Liver (tissue), 8 donors: ENCODE measurements at regions not wholly inside any gene's neighbourhood (a gene's known extent, or its start where the extent isn't known, plus 50 kb on each side); places are given as distances from the start of the nearest gene placed in this dataset.

Experiments used
- DNase-seq: peaks from one replicate; pipeline ENCODE4 v3.0.0-alpha.2; 2017; ENCODE audit warnings: low spot score
- H3K27ac ChIP-seq, 2 donors: one replicate each; pipeline ENCODE4 v1.7.0; 2013; ENCODE audit warnings: inconsistent platforms in 2 of 2, low read length in 2 of 2, control low read depth in 1 of 2, low read depth in 1 of 2, mild to moderate bottlenecking in 1 of 2
- H3K27me3 ChIP-seq, 4 donors: one replicate each; pipeline versions ENCODE4 v1.6.1 to v1.7.0; 2013; ENCODE audit warnings: low read length in 3 of 4, inconsistent platforms in 1 of 4, mild to moderate bottlenecking in 1 of 4, moderate library complexity in 1 of 4; ENCODE audit not compliant: control insufficient read depth in 4 of 4, insufficient read depth in 4 of 4
- H3K36me3 ChIP-seq, 4 donors: one replicate each; pipeline versions ENCODE4 v1.6.1 to v1.7.0; 2013; ENCODE audit warnings: low read length in 3 of 4, mild to moderate bottlenecking in 3 of 4, low read depth in 1 of 4, moderate library complexity in 1 of 4; ENCODE audit not compliant: control insufficient read depth in 4 of 4, insufficient read depth in 3 of 4
- H3K4me1 ChIP-seq, 4 donors: one replicate each; pipeline versions ENCODE4 v1.6.1 to v1.7.0; 2013; ENCODE audit warnings: low read length in 3 of 4, mild to moderate bottlenecking in 3 of 4, moderate library complexity in 1 of 4; ENCODE audit not compliant: control insufficient read depth in 4 of 4, insufficient read depth in 4 of 4
- H3K4me3 ChIP-seq, 3 donors: one replicate each; pipeline versions ENCODE4 v1.6.1 to v1.7.0; 2013; ENCODE audit warnings: low read length in 3 of 3, control low read depth in 1 of 3, low read depth in 1 of 3, mild to moderate bottlenecking in 1 of 3
- H3K9ac ChIP-seq, 2 donors: one replicate each; pipeline ENCODE4 v1.7.0; 2013; ENCODE audit warnings: low read length in 2 of 2, mild to moderate bottlenecking in 2 of 2, moderate library complexity in 2 of 2, control low read depth in 1 of 2, low read depth in 1 of 2
- H3K9me3 ChIP-seq, 4 donors: one replicate each; pipeline versions ENCODE4 v1.6.1 to v1.7.0; 2013; ENCODE audit warnings: low read length in 3 of 4; ENCODE audit not compliant: control insufficient read depth in 4 of 4
- EGR1 ChIP-seq, 2 donors: IDR thresholded peaks; 2 replicates each; pipeline ENCODE4 v1.6.1; 2016 to 2018; ENCODE audit warnings: antibody characterized with exemption in 2 of 2, low read depth in 2 of 2
- FOXA1 ChIP-seq: IDR thresholded peaks from 2 replicates; pipeline ENCODE4 v1.6.1; 2016; ENCODE audit warnings: antibody characterized with exemption
- FOXA2 ChIP-seq: IDR thresholded peaks from 2 replicates; pipeline ENCODE4 v1.6.1; 2016; ENCODE audit warnings: antibody characterized with exemption
- GABPA ChIP-seq, 2 donors: IDR thresholded peaks in 1 of 2; conservative IDR thresholded peaks in 1 of 2; 2 replicates each; pipeline ENCODE4 v1.6.1; 2016; ENCODE audit warnings: antibody characterized with exemption in 2 of 2, mild to moderate bottlenecking in 1 of 2, moderate library complexity in 1 of 2
- HNF4A ChIP-seq, 2 donors: conservative IDR thresholded peaks; 2 replicates each; pipeline ENCODE4 v1.6.1; 2016; ENCODE audit warnings: antibody characterized with exemption in 2 of 2, mild to moderate bottlenecking in 2 of 2
- HNF4G ChIP-seq: IDR thresholded peaks from 2 replicates; pipeline ENCODE4 v1.6.1; 2016; ENCODE audit warnings: antibody characterized with exemption
- JUND ChIP-seq, 2 donors: IDR thresholded peaks; 2 replicates each; pipeline ENCODE4 v1.6.1; 2016; ENCODE audit warnings: antibody characterized with exemption in 2 of 2
- NR2F2 ChIP-seq: IDR thresholded peaks from 2 replicates; pipeline ENCODE4 v1.6.1; 2016; ENCODE audit warnings: antibody characterized with exemption
- RAD21 ChIP-seq, 2 donors: IDR thresholded peaks; 2 replicates each; pipeline ENCODE4 v1.6.1; 2016; ENCODE audit warnings: antibody characterized with exemption in 2 of 2, mild to moderate bottlenecking in 2 of 2
- RXRA ChIP-seq, 2 donors: IDR thresholded peaks; 2 replicates each; pipeline ENCODE4 v1.6.1; 2017 to 2018; ENCODE audit warnings: antibody characterized with exemption in 2 of 2, mild to moderate bottlenecking in 1 of 2
- SP1 ChIP-seq: IDR thresholded peaks from 2 replicates; pipeline ENCODE4 v1.6.1; 2018; ENCODE audit warnings: antibody characterized with exemption, mild to moderate bottlenecking
- TAF1 ChIP-seq: conservative IDR thresholded peaks from 2 replicates; pipeline ENCODE4 v1.6.1; 2016; ENCODE audit warnings: antibody characterized with exemption, mild to moderate bottlenecking
- YY1 ChIP-seq: IDR thresholded peaks from 2 replicates; pipeline ENCODE4 v1.6.1; 2016; ENCODE audit warnings: antibody characterized with exemption, mild to moderate bottlenecking
- WGBS: extraction: QIAGEN DNeasy Blood & Tissue Kit; methylation state at CpG from one replicate; pipeline ENCODE4 v1.1.7; 2013; 5-methylcytosine and 5-hydroxymethylcytosine counted together
- TF ChIP-seq, protein P1 (sequence below): IDR thresholded peaks from 2 replicates; pipeline ENCODE4 v1.6.1; 2016; ENCODE audit warnings: antibody characterized with exemption, mild to moderate bottlenecking
- TF ChIP-seq, protein P2 (sequence below): fragments of 150-350 bp; IDR thresholded peaks from 2 replicates; pipeline ENCODE4 v1.5.1; 2017; ENCODE audit warnings: improper control_type of control experiment, low read depth, low read length; ENCODE audit not compliant: missing input control
- TF ChIP-seq, protein P3 (sequence below): IDR thresholded peaks from 2 replicates; pipeline ENCODE4 v1.6.1; 2016; ENCODE audit warnings: antibody characterized with exemption
- TF ChIP-seq, protein P4 (sequence below): IDR thresholded peaks from 2 replicates; pipeline ENCODE4 v1.6.1; 2016; ENCODE audit warnings: antibody characterized with exemption
- TF ChIP-seq, protein P5 (sequence below): IDR thresholded peaks from 2 replicates; pipeline ENCODE4 v1.6.1; 2016; ENCODE audit warnings: antibody characterized with exemption
- donor health status: healthy.
- donor health status: healthy.
- donor health status: healthy.
- donor health status: healthy.
- donor health status: healthy.

DNA sequence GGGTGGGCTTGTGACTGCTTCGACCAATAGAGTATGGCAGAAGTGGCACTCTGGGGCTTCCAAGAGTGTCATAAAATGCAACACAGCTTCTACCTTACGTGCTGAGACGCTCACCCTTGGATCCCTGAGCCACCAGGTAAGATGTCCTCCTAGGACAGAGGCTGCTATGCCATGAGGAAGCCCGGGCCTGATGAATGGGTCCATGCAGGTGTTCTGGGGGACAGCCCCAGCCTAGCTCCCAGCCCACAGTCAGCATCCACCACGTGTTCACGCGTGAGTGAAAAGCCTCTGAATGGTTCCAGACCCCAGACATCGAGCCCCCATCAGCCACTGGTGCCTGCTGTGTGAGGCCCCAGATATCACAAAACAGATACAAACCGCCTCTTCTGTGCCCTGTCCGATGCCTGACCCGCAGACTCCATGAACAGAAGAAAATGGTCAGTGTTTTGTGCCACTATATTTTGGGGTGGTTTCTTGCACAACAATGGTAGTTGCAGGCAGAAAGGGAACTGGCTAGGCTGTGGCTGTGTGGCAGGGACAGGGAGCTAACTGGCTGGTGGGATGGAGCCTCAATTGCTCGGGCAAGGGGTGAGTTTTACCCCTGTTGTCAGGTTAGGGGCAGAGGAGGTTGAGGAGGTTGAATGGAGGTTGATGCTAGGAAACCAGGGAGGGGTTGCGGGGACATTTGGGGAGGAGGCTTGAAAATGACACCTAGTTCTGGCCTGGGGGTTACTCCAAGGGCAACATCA is 92.2 kb downstream of the LINGO1 start:
- Histone ChIP-seq H3K36me3 (no peaks in the 10 kb centered on the region), H3K4me3 (no peak overlapping the region), H3K9me3 (no peaks in the 10 kb centered on the region), H3K27ac (no peak overlapping the region), H3K9ac (no peak overlapping the region), H3K27me3 (peaks cover 0 to 3% (median 0%) of the 10 kb centered on the region in 4 donors), H3K4me1 (peaks cover 0 to 11% (median 5%) of the 10 kb centered on the region in 4 donors)
- TF ChIP-seq HNF4G, result no peak
- TF ChIP-seq, protein P1, sequence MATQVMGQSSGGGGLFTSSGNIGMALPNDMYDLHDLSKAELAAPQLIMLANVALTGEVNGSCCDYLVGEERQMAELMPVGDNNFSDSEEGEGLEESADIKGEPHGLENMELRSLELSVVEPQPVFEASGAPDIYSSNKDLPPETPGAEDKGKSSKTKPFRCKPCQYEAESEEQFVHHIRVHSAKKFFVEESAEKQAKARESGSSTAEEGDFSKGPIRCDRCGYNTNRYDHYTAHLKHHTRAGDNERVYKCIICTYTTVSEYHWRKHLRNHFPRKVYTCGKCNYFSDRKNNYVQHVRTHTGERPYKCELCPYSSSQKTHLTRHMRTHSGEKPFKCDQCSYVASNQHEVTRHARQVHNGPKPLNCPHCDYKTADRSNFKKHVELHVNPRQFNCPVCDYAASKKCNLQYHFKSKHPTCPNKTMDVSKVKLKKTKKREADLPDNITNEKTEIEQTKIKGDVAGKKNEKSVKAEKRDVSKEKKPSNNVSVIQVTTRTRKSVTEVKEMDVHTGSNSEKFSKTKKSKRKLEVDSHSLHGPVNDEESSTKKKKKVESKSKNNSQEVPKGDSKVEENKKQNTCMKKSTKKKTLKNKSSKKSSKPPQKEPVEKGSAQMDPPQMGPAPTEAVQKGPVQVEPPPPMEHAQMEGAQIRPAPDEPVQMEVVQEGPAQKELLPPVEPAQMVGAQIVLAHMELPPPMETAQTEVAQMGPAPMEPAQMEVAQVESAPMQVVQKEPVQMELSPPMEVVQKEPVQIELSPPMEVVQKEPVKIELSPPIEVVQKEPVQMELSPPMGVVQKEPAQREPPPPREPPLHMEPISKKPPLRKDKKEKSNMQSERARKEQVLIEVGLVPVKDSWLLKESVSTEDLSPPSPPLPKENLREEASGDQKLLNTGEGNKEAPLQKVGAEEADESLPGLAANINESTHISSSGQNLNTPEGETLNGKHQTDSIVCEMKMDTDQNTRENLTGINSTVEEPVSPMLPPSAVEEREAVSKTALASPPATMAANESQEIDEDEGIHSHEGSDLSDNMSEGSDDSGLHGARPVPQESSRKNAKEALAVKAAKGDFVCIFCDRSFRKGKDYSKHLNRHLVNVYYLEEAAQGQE, result no peak
- no peak for TF ChIP-seq FOXA1
- TF ChIP-seq, protein P2, sequence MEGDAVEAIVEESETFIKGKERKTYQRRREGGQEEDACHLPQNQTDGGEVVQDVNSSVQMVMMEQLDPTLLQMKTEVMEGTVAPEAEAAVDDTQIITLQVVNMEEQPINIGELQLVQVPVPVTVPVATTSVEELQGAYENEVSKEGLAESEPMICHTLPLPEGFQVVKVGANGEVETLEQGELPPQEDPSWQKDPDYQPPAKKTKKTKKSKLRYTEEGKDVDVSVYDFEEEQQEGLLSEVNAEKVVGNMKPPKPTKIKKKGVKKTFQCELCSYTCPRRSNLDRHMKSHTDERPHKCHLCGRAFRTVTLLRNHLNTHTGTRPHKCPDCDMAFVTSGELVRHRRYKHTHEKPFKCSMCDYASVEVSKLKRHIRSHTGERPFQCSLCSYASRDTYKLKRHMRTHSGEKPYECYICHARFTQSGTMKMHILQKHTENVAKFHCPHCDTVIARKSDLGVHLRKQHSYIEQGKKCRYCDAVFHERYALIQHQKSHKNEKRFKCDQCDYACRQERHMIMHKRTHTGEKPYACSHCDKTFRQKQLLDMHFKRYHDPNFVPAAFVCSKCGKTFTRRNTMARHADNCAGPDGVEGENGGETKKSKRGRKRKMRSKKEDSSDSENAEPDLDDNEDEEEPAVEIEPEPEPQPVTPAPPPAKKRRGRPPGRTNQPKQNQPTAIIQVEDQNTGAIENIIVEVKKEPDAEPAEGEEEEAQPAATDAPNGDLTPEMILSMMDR, result no peak
- no peak for TF ChIP-seq HNF4A (conservative IDR thresholded peaks at IDR 0.05)
- TF ChIP-seq YY1, result no peak
- TF ChIP-seq, protein P3, sequence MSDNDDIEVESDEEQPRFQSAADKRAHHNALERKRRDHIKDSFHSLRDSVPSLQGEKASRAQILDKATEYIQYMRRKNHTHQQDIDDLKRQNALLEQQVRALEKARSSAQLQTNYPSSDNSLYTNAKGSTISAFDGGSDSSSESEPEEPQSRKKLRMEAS, result no peak
- TF ChIP-seq RAD21 (IDR thresholded peaks at IDR 0.05), result no peak
- no peak for TF ChIP-seq EGR1 (IDR thresholded peaks at IDR 0.05; ENCODE audit: low read depth in 2 of 2)
- no peak for TF ChIP-seq JUND (IDR thresholded peaks at IDR 0.05)
- TF ChIP-seq, protein P4, sequence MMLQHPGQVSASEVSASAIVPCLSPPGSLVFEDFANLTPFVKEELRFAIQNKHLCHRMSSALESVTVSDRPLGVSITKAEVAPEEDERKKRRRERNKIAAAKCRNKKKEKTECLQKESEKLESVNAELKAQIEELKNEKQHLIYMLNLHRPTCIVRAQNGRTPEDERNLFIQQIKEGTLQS, result no peak
- no peak for TF ChIP-seq TAF1
- TF ChIP-seq NR2F2, result no peak
- DNase-seq, result no peak
- 81% methylated on average over 13 of the region's 13 CpGs for WGBS

DNA sequence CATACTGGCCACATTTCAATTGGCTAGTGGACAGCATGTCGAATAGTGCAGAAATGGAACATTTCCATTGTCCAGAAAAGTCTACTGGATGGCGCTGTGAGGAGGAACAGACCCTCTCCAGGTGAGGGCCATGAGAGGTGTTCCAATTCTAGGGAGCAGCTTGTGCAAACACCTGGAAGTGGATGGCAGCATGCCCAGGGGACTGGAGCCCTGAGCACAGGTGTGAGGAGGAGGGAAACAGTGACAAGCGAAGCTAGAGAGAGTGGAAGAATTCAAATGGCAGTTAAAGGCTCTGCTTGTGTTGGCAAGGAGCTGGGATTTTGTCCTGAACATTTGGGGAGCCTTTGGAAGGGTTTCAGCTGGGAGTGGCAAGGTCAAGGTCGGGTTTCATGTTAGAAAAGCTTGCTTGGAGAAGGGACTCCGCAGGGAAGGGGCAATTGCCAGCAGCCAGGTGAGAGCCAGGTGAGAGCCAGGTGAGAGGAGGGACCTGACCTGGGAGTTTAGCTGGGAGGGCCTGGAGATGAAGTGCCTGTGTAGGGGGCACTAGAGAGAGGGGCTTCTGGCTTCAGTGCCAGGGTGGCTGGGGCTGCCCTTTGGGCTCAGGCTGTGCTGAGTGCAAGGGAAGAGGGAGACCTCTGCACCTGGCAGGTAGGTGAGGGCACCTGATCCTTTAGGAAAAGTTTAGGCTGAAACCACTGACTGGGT is 93.8 kb downstream of the LINGO1 start:
- Histone ChIP-seq H3K9ac (no peak overlapping the region), H3K9me3 (no peaks in the 10 kb centered on the region), H3K27me3 (peaks cover 0 to 3% (median 0%) of the 10 kb centered on the region in 4 donors), H3K36me3 (no peaks in the 10 kb centered on the region), H3K4me3 (no peak overlapping the region), H3K4me1 (peaks cover 0 to 10% (median 5%) of the 10 kb centered on the region in 4 donors), H3K27ac (no peak overlapping the region)
- no peak for DNase-seq
- WGBS, result 79% methylated on average over 5 of the region's 5 CpGs
- TF ChIP-seq, protein P5, sequence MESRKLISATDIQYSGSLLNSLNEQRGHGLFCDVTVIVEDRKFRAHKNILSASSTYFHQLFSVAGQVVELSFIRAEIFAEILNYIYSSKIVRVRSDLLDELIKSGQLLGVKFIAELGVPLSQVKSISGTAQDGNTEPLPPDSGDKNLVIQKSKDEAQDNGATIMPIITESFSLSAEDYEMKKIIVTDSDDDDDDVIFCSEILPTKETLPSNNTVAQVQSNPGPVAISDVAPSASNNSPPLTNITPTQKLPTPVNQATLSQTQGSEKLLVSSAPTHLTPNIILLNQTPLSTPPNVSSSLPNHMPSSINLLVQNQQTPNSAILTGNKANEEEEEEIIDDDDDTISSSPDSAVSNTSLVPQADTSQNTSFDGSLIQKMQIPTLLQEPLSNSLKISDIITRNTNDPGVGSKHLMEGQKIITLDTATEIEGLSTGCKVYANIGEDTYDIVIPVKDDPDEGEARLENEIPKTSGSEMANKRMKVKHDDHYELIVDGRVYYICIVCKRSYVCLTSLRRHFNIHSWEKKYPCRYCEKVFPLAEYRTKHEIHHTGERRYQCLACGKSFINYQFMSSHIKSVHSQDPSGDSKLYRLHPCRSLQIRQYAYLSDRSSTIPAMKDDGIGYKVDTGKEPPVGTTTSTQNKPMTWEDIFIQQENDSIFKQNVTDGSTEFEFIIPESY, result no peak
- TF ChIP-seq HNF4G (no peak), FOXA2 (no peak), SP1 (no peak), FOXA1 (no peak), JUND (IDR thresholded peaks at IDR 0.05) (no peak), EGR1 (IDR thresholded peaks at IDR 0.05; ENCODE audit: low read depth in 2 of 2) (no peak), YY1 (no peak), TAF1 (no peak), GABPA (IDR thresholded peaks at IDR 0.05 in 1 of 2, conservative IDR thresholded peaks at IDR 0.05 in 1 of 2) (no peak), RXRA (IDR thresholded peaks at IDR 0.05) (no peak), RAD21 (IDR thresholded peaks at IDR 0.05) (no peak)
- TF ChIP-seq, protein P1, result no peak
